GM12875 (cell line): ENCODE measurements at regions not wholly inside any gene's neighbourhood (a gene's known extent, or its start where the extent isn't known, plus 50 kb on each side); places are given as distances from the start of the nearest gene placed in this dataset.

ENCODE experiments used
- H3K4me3 ChIP-seq: one replicate; pipeline ENCODE4 v1.5.1; 2011; ENCODE audit warnings: low read depth, low read length, control low read depth
- CTCF ChIP-seq: IDR thresholded peaks from 2 replicates; pipeline ENCODE4 v1.5.1; 2011; ENCODE audit warnings: low read depth, mild to moderate bottlenecking, control low read depth, inconsistent platforms, low read length, moderate library complexity, borderline replicate concordance; ENCODE audit not compliant: insufficient read depth

- TF ChIP-seq CTCF: no peak
- no peak overlapping the region for H3K4me3 ChIP-seq
Measured at GRCh38 chr13:104006625-104007075, 940.4 kb upstream of the SLC10A2 start.

DNA sequence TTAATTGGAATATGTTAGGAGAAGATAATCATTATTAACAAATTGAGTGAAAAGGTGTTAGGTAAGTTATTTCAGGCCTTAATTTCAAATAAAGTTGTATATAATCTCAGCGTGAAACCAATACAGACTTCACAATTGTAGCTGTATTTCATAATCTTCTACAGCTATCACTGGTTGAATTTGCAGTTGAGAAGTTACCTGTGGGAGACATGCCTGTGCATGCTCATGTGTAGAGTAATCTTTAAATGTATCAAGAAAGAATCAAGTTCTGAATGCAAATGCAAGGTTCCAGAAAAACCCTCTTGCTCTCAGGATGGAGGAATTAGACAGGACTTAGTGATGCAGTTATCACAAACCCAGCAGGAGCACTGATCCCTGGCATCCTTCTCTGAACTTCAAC, 938.4 kb upstream of the SLC10A2 start:
- no peak for TF ChIP-seq CTCF
- no peak overlapping the region for H3K4me3 ChIP-seq

- TF ChIP-seq CTCF: no peak
Measured at GRCh38 chr13:104002216-104002615, 936.0 kb upstream of the SLC10A2 start.

DNA sequence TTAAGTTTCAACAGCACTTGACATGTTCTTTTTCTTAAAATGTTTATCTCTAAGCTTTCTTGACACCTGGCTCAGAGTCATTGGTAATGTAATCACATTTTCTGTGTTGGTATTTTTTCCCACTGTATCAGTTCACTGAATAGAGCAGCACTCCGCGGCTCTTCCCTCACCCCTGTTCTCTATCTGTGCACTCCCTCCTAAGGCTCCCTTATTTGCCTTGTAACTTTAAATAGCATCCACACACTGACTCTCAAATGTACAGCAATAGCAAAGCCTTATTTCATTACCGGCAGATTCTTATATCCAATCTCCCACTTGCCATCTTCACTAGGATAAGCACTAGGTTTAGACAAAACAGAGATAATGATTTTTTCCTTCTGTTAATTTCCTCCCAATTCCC, 935.5 kb upstream of the SLC10A2 start:
- H3K4me3 ChIP-seq: no peak overlapping the region

More at GRCh38 chr13:104002216-104002615, 936.0 kb upstream of the SLC10A2 start:
- no peak overlapping the region for H3K4me3 ChIP-seq

GRCh38 chr13:103996733-103997132, 930.5 kb upstream of the SLC10A2 start:
- no peak overlapping the region for H3K4me3 ChIP-seq
- TF ChIP-seq CTCF: no peak

More for the DNA sequence above, 935.5 kb upstream of the SLC10A2 start:
- TF ChIP-seq CTCF: no peak

DNA sequence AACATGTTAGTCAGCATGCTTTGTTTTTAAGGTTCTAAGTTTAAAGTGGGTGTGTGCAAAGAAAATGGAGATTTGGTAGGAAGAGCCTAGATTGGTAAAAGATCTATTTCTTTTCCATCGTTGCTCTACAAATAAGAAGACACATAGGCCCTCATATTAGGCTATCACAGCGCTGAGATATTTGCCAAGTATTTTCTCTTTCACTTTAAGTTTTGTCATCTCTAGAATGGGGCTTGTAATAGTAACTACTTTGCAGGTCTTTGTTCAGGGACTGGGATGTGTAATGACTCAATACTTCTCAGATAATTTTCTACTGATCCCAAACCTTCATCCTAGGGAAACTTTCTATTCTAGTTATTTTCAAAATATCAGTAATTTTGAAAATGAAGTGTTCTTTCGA, 917.7 kb upstream of the SLC10A2 start:
- TF ChIP-seq CTCF: no peak
- H3K4me3 ChIP-seq: no peak overlapping the region

- no peak for TF ChIP-seq CTCF
- no peak overlapping the region for H3K4me3 ChIP-seq
Measured at GRCh38 chr13:103976371-103976770, 910.2 kb upstream of the SLC10A2 start.
